Adrenal gland (tissue), 9 donors: ENCODE measurements at regions not wholly inside any gene's neighbourhood (a gene's known extent, or its start where the extent isn't known, plus 50 kb on each side); places are given as distances from the start of the nearest gene placed in this dataset.

Experiments
- DNase-seq, 7 donors: peaks; one replicate each; pipeline ENCODE4 v3.0.0-alpha.2; 2019 to 2020
- H3K27ac ChIP-seq, 5 donors: fragments of 200-600 bp; sonication (generic) in 4 of 5; 1 replicate in 3 of 5; 2 replicates in 2 of 5; pipeline versions ENCODE4 v1.5.1 to v1.8.0; 2016 to 2020; ENCODE audit warnings: mild to moderate bottlenecking in 1 of 5
- H3K27me3 ChIP-seq: fragments of 200-600 bp; 2 replicates; pipeline ENCODE4 v1.8.0; 2021
- H3K36me3 ChIP-seq, 2 donors: fragments of 200-600 bp; replicated peaks in 1 of 2; 1 replicate in 1 of 2; 2 replicates in 1 of 2; pipeline versions ENCODE4 v1.5.1 to v1.8.0; 2018 to 2022
- H3K4me1 ChIP-seq, 2 donors: fragments of 200-600 bp; replicated peaks in 1 of 2; 1 replicate in 1 of 2; 2 replicates in 1 of 2; pipeline versions ENCODE4 v1.5.1 to v1.8.0; 2018 to 2021
- H3K4me3 ChIP-seq, 4 donors: fragments of 200-600 bp; sonication (generic) in 3 of 4; one replicate each; pipeline ENCODE4 v1.5.1; 2016 to 2018
- H3K9me3 ChIP-seq, 3 donors: fragments of 200-600 bp; sonication (generic) in 1 of 3; replicated peaks in 1 of 3; 1 replicate in 2 of 3; 2 replicates in 1 of 3; pipeline versions ENCODE4 v1.5.1 to v1.8.0; 2016 to 2021
- CTCF ChIP-seq, 6 experiments: fragments of 450-650 bp in 4 of 6; fragments of 200-600 bp in 2 of 6; sonication (generic) in 1 of 6; IDR thresholded peaks; 1 replicate in 5 of 6; 2 replicates in 1 of 6; pipeline versions ENCODE4 v1.5.1 to v1.8.0; 2016 to 2021; ENCODE audit warnings: antibody characterized with exemption in 6 of 6, mild to moderate bottlenecking in 2 of 6, moderate library complexity in 1 of 6
- POLR2A ChIP-seq, 2 donors: fragments of 450-650 bp; IDR thresholded peaks; one replicate each; pipeline ENCODE4 v1.6.1; 2017; ENCODE audit warnings: antibody characterized with exemption in 2 of 2, mild to moderate bottlenecking in 2 of 2, moderate library complexity in 1 of 2
- WGBS, 4 donors: extraction: QIAGEN DNeasy Blood & Tissue Kit in 2 of 4; methylation state at CpG; one replicate each; pipeline versions ENCODE4 v1.1.5 to v1.1.7; 2013 to 2017; 5-methylcytosine and 5-hydroxymethylcytosine counted together
- intact Hi-C, 2 donors: fragments of 100-400 bp; cut with DNase I; formaldehyde crosslinking; loops; one replicate each; pipeline versions ENCODE4 v1.14.1 to v1.15.0; 2022 to 2023
- donor health status: healthy with polysubstance abuse.
- donor health status: Bipolar disorder and iron deficiency.
- donor health status: DM: yes; HTN: yes; CAD: no.
- donor health status: DM: no; HTN: no; CAD: no.
- donor health status: DM: no; HTN: no; CAD: no.

- no peaks in the 10 kb centered on the region for H3K36me3 ChIP-seq
- no peaks in the 10 kb centered on the region for H3K4me1 ChIP-seq
- no peak overlapping the region for H3K4me3 ChIP-seq
- intact Hi-C loops, result no loop called here
- H3K9me3 ChIP-seq, result no peaks in the 10 kb centered on the region
- no peaks in the 10 kb centered on the region for H3K27me3 ChIP-seq
- no peak overlapping the region for H3K27ac ChIP-seq
- TF ChIP-seq POLR2A (IDR thresholded peaks at IDR 0.05) (no peak), CTCF (IDR thresholded peaks at IDR 0.05) (no peak)
- DNase-seq, result no peak
Measured at GRCh38 chr2:49278141-49278540, 123.8 kb upstream of the FSHR start.

- WGBS, 4 donors, result 44 to 57% (median 51%) methylated on average over 2 of the region's 2 CpGs
- Histone ChIP-seq H3K27me3 (no peaks in the 10 kb centered on the region), H3K9me3 (no peaks in the 10 kb centered on the region), H3K36me3 (no peaks in the 10 kb centered on the region), H3K4me3 (no peak overlapping the region), H3K27ac (no peak overlapping the region), H3K4me1 (no peaks in the 10 kb centered on the region)
- no peak for DNase-seq
- TF ChIP-seq POLR2A (IDR thresholded peaks at IDR 0.05), result no peak
- intact Hi-C loops, result no loop called here
Measured at GRCh38 chr2:49271060-49271606, 116.8 kb upstream of the FSHR start.

- no peak for TF ChIP-seq POLR2A (IDR thresholded peaks at IDR 0.05)
- no peak for TF ChIP-seq CTCF (IDR thresholded peaks at IDR 0.05)
- DNase-seq, result no peak
- no peaks in the 10 kb centered on the region for H3K9me3 ChIP-seq
- H3K36me3 ChIP-seq, result no peaks in the 10 kb centered on the region
- H3K27me3 ChIP-seq, result no peaks in the 10 kb centered on the region
- no peaks in the 10 kb centered on the region for H3K4me1 ChIP-seq
- 89 to 94% (median 91%) methylated on average over 6 of the region's 6 CpGs for WGBS, 4 donors
- H3K27ac ChIP-seq, result no peak overlapping the region
- intact Hi-C loops, result no loop called here
- no peak overlapping the region for H3K4me3 ChIP-seq
Measured at GRCh38 chr2:49270091-49270490, 115.8 kb upstream of the FSHR start.

GRCh38 chr2:49265471-49265870 lies 111.2 kb upstream of the FSHR start:
- Histone ChIP-seq H3K27me3 (no peaks in the 10 kb centered on the region), H3K27ac (no peak overlapping the region), H3K4me1 (no peaks in the 10 kb centered on the region), H3K4me3 (no peak overlapping the region), H3K9me3 (no peaks in the 10 kb centered on the region), H3K36me3 (no peaks in the 10 kb centered on the region)
- WGBS, 4 donors, result 40 to 55% (median 44%) methylated on average over 2 of the region's 2 CpGs
- no peak for TF ChIP-seq POLR2A (IDR thresholded peaks at IDR 0.05)
- TF ChIP-seq CTCF (IDR thresholded peaks at IDR 0.05), result no peak
- intact Hi-C loops, result no loop called here
- DNase-seq, result no peak

GRCh38 chr2:49262801-49263560 lies 108.7 kb upstream of the FSHR start:
- Histone ChIP-seq H3K4me1 (no peaks in the 10 kb centered on the region), H3K27me3 (no peaks in the 10 kb centered on the region), H3K36me3 (no peaks in the 10 kb centered on the region), H3K4me3 (no peak overlapping the region), H3K9me3 (no peaks in the 10 kb centered on the region), H3K27ac (no peak overlapping the region)
- WGBS, 4 donors, result 41 to 44% (median 42%) methylated on average over 8 of the region's 8 CpGs
- no peak for TF ChIP-seq POLR2A (IDR thresholded peaks at IDR 0.05)
- no peak for TF ChIP-seq CTCF (IDR thresholded peaks at IDR 0.05)
- no peak for DNase-seq
- intact Hi-C loops, result no loop called here
